K562 (cell line): ENCODE measurements at regions not wholly inside any gene's neighbourhood (a gene's known extent, or its start where the extent isn't known, plus 50 kb on each side); places are given as distances from the start of the nearest gene placed in this dataset.

Experiments used
- CBFA2T3 ChIP-seq: fragments of 450-650 bp; IDR thresholded peaks from 2 replicates; pipeline ENCODE4 v1.6.1; 2017
- DPF2 ChIP-seq: fragments of 450-650 bp; IDR thresholded peaks from 2 replicates; pipeline ENCODE4 v1.6.1; 2016
- ELF2 ChIP-seq: fragments of 250-450 bp; sonication (Bioruptor Pico); IDR thresholded peaks from 2 replicates; pipeline ENCODE4 v1.5.0; 2021; ENCODE audit warnings: mild to moderate bottlenecking
- FOXA1 ChIP-seq: fragments of 450-650 bp; IDR thresholded peaks from 2 replicates; pipeline ENCODE4 v1.6.1; 2016; ENCODE audit warnings: mild to moderate bottlenecking, borderline replicate concordance
- GTF2E2 ChIP-seq: fragments of 200-800 bp; sonication (Bioruptor generic); IDR thresholded peaks from 2 replicates; pipeline ENCODE4 v1.6.1; 2016; ENCODE audit warnings: missing genetic modification characterization, missing compliant biosample characterization
- GTF2F1 ChIP-seq: IDR thresholded peaks from 2 replicates; pipeline ENCODE4 v1.6.1; 2011; ENCODE audit warnings: low read depth, low read length, improper control_type of control experiment
- HNRNPL ChIP-seq: fragments of 200-400 bp; formaldehyde crosslinking; IDR thresholded peaks from 2 replicates; pipeline ENCODE4 v1.6.1; 2017; ENCODE audit warnings: low read depth, mild to moderate bottlenecking, low read length
- MCM2 ChIP-seq: fragments of 450-650 bp; IDR thresholded peaks from 2 replicates; pipeline ENCODE4 v1.6.1; 2017; ENCODE audit warnings: low read depth, mild to moderate bottlenecking
- MGA ChIP-seq: fragments of 450-650 bp; IDR thresholded peaks from 2 replicates; pipeline ENCODE4 v1.6.1; 2016; ENCODE audit warnings: mild to moderate bottlenecking, moderate library complexity
- NCOR1 ChIP-seq: fragments of 450-650 bp; IDR thresholded peaks from 2 replicates; pipeline ENCODE4 v1.6.1; 2016; ENCODE audit warnings: mild to moderate bottlenecking, moderate library complexity
- NFE2 ChIP-seq: IDR thresholded peaks from 2 replicates; pipeline ENCODE4 v1.6.1; 2014; ENCODE audit warnings: antibody characterized with exemption, low read depth
- POLR2AphosphoS5 ChIP-seq: IDR thresholded peaks from 2 replicates; pipeline ENCODE4 v1.6.1; 2011; ENCODE audit warnings: mild to moderate bottlenecking, low read depth, low read length, moderate library complexity; ENCODE audit not compliant: control insufficient read depth, insufficient read depth
- RNF2 ChIP-seq: sonication (generic); IDR thresholded peaks from 2 replicates; pipeline ENCODE4 v1.6.1; 2016
- SUPT5H ChIP-seq: fragments of 450-650 bp; IDR thresholded peaks from 2 replicates; pipeline ENCODE4 v1.6.1; 2016
- TCF3 ChIP-seq: sonication (generic); formaldehyde crosslinking; IDR thresholded peaks from 2 replicates; pipeline ENCODE4 v1.4.0; 2020; ENCODE audit warnings: mild to moderate bottlenecking, missing genetic modification reagents
- TRIM24 ChIP-seq, 2 experiments: fragments of 450-650 bp; IDR thresholded peaks; 2 replicates each; pipeline ENCODE4 v1.6.1; 2016
- UBTF ChIP-seq, 2 experiments: IDR thresholded peaks; 2 replicates each; pipeline ENCODE4 v1.6.1; 2012; ENCODE audit warnings: improper control_type of control experiment in 2 of 2, low read depth in 2 of 2, low read length in 2 of 2, borderline replicate concordance in 1 of 2
- ZNF445 ChIP-seq: fragments of 250-450 bp; sonication (Bioruptor Pico); IDR thresholded peaks from 2 replicates; pipeline ENCODE4 v1.4.0; 2020; ENCODE audit warnings: low read depth, mild to moderate bottlenecking, moderate library complexity

- TF ChIP-seq TRIM24 (IDR thresholded peaks at IDR 0.05) (peak; percentile 87 to 92), MGA (0 out of 2 replicates have a peak, but pooled peaks have one; percentile 10), UBTF (IDR thresholded peaks at IDR 0.05; ENCODE audit: borderline replicate concordance in 1 of 2, low read depth in 2 of 2, low read length in 2 of 2) (0 out of 4 replicates have a peak, but pooled peaks of 1 of the 2 experiments have one; percentile 57), ZNF445 (CRISPR knock-in tag) (0 out of 2 replicates have a peak, but pooled peaks have one; percentile 32), HNRNPL (no peak), NFE2 (peak; percentile 81), CBFA2T3 (peak; percentile 96), MCM2 (no peak), TCF3 (CRISPR knock-in tag) (peak; percentile 94), DPF2 (peak; percentile 98), ELF2 (CRISPR knock-in tag) (peak; percentile 21; the same call in 1 of the 2 replicates), FOXA1 (peak; percentile 76), NCOR1 (peak; percentile 90), GTF2F1 (no peak), GTF2E2 (tag) (no peak), RNF2 (peak; percentile 73), SUPT5H (no peak), POLR2AphosphoS5 (peak; percentile 89)
These were observed 395.2 kb downstream of the RAD51AP2 start (continued) for GRCh38 chr2:17122887-17123501.
